HUES48 (cell line): ENCODE measurements at regions not wholly inside any gene's neighbourhood (a gene's known extent, or its start where the extent isn't known, plus 50 kb on each side); places are given as distances from the start of the nearest gene placed in this dataset.
"Not testable (repeated sequence)": the region's sequence is repeated elsewhere in the genome, so short reads cannot be mapped to it uniquely, and the experiment has no call there.

Experiments
- H3K27ac ChIP-seq: one replicate; pipeline ENCODE4 v1.7.0; 2013; ENCODE audit warnings: low read depth, low read length, inconsistent platforms
- H3K27me3 ChIP-seq: 2 replicates; pipeline ENCODE4 v1.6.1; 2013; ENCODE audit warnings: mild to moderate bottlenecking, low read length; ENCODE audit not compliant: control insufficient read depth, insufficient read depth
- H3K36me3 ChIP-seq: 2 replicates; pipeline ENCODE4 v1.6.1; 2013; ENCODE audit warnings: low read length; ENCODE audit not compliant: control insufficient read depth, insufficient read depth
- H3K4me1 ChIP-seq: 2 replicates; pipeline ENCODE4 v1.6.1; 2013; ENCODE audit warnings: mild to moderate bottlenecking, low read length; ENCODE audit not compliant: control insufficient read depth, insufficient read depth
- H3K4me3 ChIP-seq: 2 replicates; pipeline ENCODE4 v1.5.1; 2013; ENCODE audit warnings: mild to moderate bottlenecking, low read depth, low read length
- H3K9ac ChIP-seq: 2 replicates; pipeline ENCODE4 v1.6.1; 2013; ENCODE audit warnings: mild to moderate bottlenecking, low read depth, low read length, moderate library complexity
- H3K9me3 ChIP-seq: 2 replicates; pipeline ENCODE4 v1.6.1; 2013; ENCODE audit warnings: low read length; ENCODE audit not compliant: control insufficient read depth, insufficient read depth

DNA sequence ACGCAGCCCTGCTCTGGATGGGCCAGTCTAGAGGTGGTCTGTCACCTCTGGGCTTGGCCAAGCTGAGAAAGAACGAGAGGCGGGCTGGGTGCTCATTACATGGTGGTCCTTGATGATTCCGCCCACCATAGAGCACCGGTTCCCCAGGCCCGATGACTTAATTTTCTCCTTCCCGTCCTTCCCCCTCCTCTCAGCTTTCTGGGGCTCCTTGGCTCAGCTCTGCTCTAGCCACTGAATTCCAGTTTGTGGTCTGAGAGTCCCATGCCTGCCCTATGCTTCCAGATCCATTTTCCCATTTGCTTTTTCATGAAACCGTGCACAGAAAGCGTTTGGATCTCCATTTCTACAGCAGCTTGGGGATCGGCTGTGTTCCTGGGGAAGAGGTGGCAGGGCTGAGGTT lies 318.5 kb upstream of the C1orf174 start:
- Histone ChIP-seq H3K27me3 (no peaks in the 10 kb centered on the region), H3K9me3 (peaks cover 93% of the 10 kb centered on the region), H3K4me1 (no peaks in the 10 kb centered on the region), H3K36me3 (no peaks in the 10 kb centered on the region), H3K4me3 (no peak overlapping the region), H3K9ac (no peak overlapping the region), H3K27ac (no peak overlapping the region)

DNA sequence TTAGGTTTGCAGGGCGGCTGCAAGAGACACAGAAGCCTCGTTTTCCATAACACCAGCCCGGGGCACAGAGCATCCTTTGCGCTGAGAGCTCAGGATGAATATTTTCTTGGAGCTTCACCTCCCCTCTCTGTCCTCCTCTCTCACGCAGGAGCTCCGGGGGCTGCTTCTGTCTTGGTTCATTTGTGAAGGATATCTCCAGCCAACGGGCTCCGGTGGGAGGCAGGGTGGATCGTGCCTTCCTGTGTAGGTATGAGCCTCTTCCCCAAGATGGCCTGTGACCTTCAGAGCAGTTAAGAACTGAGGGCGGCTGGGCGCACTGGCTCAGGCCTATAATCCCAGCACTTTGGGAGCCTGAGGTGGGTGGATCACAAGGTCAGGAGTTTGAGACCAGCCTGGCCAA lies 319.0 kb upstream of the C1orf174 start:
- Histone ChIP-seq H3K27ac (no peak overlapping the region), H3K4me1 (no peaks in the 10 kb centered on the region), H3K27me3 (no peaks in the 10 kb centered on the region), H3K36me3 (no peaks in the 10 kb centered on the region), H3K9me3 (peaks cover 93% of the 10 kb centered on the region), H3K4me3 (no peak overlapping the region), H3K9ac (no peak overlapping the region)

DNA sequence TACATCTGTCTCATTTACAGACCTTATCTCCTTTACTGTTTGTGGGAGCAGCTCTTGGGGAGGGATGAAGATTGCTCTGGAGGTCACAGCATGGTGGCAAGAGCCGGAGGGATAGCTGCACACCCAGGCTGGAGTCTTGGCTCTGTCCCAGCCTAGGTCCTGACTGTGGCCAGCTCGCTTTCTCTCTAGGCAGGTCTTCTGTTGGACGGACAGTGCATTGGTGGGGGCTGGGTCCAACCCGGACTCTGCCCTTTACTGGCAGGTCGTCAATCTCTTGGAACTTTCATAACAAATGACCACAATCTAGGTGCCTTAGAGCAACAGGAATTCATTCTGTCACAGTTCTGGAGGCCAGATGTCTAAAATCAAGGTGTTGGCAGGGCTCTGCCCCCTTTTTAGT lies 319.8 kb upstream of the C1orf174 start:
- Histone ChIP-seq H3K27me3 (no peaks in the 10 kb centered on the region), H3K27ac (no peak overlapping the region), H3K9me3 (peaks cover 92% of the 10 kb centered on the region), H3K9ac (no peak overlapping the region), H3K36me3 (no peaks in the 10 kb centered on the region), H3K4me3 (no peak overlapping the region), H3K4me1 (no peaks in the 10 kb centered on the region)

DNA sequence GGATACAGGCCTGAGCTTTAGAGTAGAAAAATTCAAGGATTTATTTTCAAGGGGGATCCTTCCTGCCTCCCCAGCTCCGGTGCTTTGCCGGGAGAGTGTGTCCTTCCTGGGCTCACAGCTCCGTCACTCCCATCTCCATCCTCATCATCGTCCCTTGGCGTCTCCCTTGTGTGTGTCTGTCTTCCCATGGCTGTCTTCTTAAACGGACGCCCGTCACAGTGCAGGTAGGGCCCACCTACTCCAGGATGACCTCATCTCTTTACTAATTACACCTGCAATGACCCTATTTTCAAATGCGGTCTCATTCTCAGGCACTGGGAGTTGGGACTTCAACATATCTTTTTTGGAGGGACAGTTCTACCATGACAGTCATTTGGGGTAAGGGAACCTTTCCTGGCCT lies 320.3 kb upstream of the C1orf174 start:
- peaks cover 91% of the 10 kb centered on the region for H3K9me3 ChIP-seq
- H3K27ac ChIP-seq = no peak overlapping the region
- no peak overlapping the region for H3K9ac ChIP-seq

DNA sequence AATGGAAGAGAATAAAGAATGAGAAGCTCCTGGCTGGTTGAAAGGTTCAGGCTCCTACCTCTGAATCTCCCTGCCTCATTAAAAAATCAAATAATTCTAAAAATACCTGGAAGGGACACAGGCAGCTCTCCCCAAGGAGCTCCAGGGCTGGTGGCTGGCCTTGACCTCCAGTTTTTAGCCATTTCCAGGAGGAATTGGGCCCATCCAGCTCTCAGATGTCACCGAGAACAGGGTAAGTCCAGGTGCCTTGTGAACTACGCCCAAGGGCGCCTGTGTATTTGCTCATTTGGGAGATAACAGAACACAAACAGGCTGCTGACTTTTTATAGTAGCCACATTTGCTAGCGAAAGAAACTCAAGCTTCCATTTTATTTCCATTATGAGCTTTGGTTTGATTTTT lies 321.0 kb upstream of the C1orf174 start:
- no peak overlapping the region for H3K27ac ChIP-seq
- no peak overlapping the region for H3K4me3 ChIP-seq
- no peaks in the 10 kb centered on the region for H3K27me3 ChIP-seq
- no peaks in the 10 kb centered on the region for H3K4me1 ChIP-seq
- H3K9me3 ChIP-seq = peaks cover 86% of the 10 kb centered on the region
- H3K9ac ChIP-seq = no peak overlapping the region
- no peaks in the 10 kb centered on the region for H3K36me3 ChIP-seq

More for the DNA sequence above, 320.3 kb upstream of the C1orf174 start:
- Histone ChIP-seq H3K36me3 (no peaks in the 10 kb centered on the region), H3K4me3 (no peak overlapping the region), H3K27me3 (no peaks in the 10 kb centered on the region), H3K4me1 (no peaks in the 10 kb centered on the region)

DNA sequence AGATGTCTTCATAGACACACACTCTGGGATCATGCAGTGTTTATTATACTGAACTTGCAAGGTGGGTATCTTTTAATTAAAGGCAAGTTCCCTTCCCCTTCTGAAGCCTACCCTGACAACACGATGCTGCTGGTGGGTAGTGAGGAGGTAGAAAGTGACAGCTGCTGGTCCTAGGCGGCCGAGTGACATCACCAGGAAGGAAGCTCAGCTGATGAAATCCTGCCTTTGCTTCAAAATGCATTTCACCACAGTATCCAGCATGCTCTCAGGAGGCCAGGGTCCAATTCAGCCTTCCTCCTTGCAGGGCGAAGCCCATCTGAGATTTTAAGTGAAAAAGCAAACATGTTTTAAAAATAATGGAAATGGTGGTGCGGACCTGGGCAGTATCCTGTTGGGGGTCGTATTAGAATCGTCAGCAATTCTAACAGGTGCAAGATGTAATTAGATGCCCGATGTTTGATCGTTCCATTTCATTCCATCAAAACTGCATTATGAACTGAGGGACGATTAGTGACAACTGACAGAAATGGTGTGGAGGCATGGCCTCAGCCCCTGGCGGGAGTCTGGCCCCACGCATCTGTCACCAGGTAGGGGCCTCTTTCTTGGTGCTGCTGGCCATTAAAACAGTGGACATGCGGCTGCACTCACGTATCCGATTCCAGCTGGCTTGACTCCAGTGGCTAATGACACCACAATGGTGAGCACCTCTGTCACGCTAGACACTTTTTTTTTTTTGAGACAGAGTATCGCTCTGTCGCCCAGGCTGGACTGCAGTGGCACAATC lies 324.8 kb upstream of the C1orf174 start:
- H3K9me3 ChIP-seq = peaks cover 80% of the 10 kb centered on the region
- H3K4me3 ChIP-seq = no peak overlapping the region
- no peak overlapping the region for H3K27ac ChIP-seq
- no peak overlapping the region for H3K9ac ChIP-seq
- H3K36me3 ChIP-seq = no peaks in the 10 kb centered on the region
- H3K27me3 ChIP-seq = no peaks in the 10 kb centered on the region
- H3K4me1 ChIP-seq = no peaks in the 10 kb centered on the region

DNA sequence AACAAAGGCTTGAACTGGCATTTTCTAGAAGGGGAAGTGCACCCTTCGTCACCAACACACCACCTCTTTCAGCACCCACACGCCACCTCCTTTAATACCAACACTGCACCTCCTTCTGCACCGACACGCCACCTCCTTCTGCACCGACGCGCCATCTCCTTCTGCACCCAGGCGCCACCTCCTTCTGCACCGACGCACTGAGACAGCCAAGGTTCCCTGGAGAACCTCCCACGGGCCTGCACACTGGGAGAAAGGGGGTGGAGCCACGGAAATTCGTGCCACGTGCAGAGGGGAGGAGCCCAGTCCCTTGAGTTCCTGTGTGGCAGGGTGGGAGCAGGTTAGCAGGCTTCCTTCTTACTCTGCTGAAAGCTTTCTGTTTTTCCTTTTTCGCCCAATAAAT lies 327.9 kb upstream of the C1orf174 start:
- Histone ChIP-seq H3K4me3 (no peak overlapping the region), H3K9ac (no peak overlapping the region), H3K27ac (no peak overlapping the region), H3K9me3 (peaks cover 77% of the 10 kb centered on the region), H3K36me3 (no peaks in the 10 kb centered on the region), H3K4me1 (no peaks in the 10 kb centered on the region), H3K27me3 (no peaks in the 10 kb centered on the region)

DNA sequence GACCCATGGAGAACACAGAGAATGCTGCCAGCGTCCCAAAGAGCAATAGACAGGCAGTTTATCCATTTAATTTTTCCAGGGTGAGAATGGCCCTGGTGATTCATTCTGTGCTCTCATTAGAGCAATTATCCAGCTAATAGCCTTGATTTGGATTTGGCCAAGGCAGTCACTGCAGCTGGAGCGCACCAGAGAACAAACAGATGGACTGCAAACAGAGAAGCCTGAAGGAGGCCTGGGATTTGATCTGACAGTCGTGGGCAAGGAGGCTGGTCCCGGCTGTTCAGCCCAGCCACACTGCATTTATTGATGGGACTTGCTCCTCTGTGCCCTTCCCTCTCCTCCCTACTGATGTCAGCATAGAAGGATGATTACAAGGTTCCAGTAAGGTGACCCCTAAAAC lies 353.9 kb upstream of the C1orf174 start:
- H3K27ac ChIP-seq = no peak overlapping the region
- H3K4me3 ChIP-seq = no peak overlapping the region
- no peaks in the 10 kb centered on the region for H3K27me3 ChIP-seq
- H3K36me3 ChIP-seq = no peaks in the 10 kb centered on the region
- H3K9ac ChIP-seq = no peak overlapping the region
- H3K9me3 ChIP-seq = peaks cover 94% of the 10 kb centered on the region
- H3K4me1 ChIP-seq = no peaks in the 10 kb centered on the region

DNA sequence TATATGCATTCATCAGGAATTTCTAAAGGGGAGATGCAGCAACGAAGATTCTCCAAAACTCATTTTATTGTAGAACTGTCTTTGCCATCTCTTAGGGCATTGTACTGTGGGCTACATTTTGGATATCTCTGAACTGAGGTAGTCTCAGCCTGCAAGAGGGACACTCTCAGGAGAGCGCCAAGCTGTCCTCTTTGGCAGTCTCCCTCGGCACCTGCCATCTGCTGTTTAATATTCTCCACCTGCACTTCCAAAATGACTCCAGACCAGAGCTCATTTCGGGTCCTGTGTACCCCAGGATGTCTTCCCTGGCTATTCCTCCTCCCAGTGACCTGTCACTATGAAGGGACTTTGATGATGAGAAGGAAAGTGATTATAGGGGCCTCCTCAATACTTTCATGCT lies 356.3 kb upstream of the C1orf174 start:
- H3K36me3 ChIP-seq = no peaks in the 10 kb centered on the region
- H3K4me3 ChIP-seq = no peak overlapping the region
- no peak overlapping the region for H3K9ac ChIP-seq
- H3K27ac ChIP-seq = no peak overlapping the region
- H3K4me1 ChIP-seq = no peaks in the 10 kb centered on the region
- H3K27me3 ChIP-seq = no peaks in the 10 kb centered on the region
- H3K9me3 ChIP-seq = peaks cover 95% of the 10 kb centered on the region

DNA sequence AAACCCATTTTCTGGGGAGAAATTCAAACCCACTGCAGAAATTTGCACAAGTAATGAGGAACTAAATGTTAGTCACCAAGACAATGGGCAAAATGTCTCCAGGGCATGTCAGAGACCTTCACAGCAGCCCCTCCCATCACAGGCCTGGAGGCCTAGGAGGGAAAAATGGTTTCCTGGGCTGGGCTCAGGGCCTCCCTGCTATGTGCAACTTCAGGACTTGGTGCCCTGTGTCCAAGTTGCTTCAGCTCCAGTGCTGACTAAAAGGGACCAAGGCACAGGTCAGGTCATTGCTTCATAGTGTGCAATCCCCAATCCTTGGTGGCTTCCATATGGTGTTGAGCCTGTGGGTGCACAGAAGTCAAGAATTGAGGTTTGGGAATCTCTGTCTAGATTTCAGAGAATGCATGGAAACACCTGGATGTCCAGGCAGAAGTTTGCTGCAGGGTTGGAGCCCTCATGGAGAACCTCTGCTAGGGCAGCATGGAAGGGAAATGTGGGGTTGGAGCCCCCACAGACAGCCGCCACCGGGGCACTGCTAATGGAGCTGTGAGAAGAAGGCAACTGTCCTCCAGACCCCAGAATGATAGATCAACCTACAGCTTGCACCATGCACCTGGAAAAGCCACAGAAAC lies 358.2 kb upstream of the C1orf174 start:
- H3K27me3 ChIP-seq, H3K36me3 ChIP-seq, H3K27ac ChIP-seq, H3K4me3 ChIP-seq, H3K9ac ChIP-seq, H3K4me1 ChIP-seq: not testable (repeated sequence)
- H3K9me3 ChIP-seq = peaks cover 95% of the 10 kb centered on the region

DNA sequence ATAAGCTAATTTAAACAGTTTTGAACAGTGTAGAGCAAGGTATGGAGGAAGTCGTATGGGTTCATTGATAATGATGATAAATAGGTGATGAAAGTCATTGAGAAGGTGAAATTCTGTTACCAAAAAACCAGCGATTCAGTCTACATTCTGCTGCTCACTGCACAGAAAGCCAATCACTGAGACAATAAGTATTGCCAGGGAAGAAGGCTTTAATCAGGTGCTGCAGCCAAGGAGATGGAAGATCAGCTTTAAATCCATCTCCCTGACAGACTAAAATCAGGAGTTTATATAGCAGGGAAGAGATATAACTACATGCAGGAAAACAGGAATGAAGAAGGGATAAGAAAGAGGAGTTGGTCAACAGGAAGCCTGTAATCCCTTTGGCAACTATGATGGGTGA lies 361.3 kb upstream of the C1orf174 start:
- H3K9ac ChIP-seq = no peak overlapping the region
- H3K9me3 ChIP-seq = peaks cover 96% of the 10 kb centered on the region
- H3K36me3 ChIP-seq = no peaks in the 10 kb centered on the region
- no peaks in the 10 kb centered on the region for H3K4me1 ChIP-seq
- H3K27ac ChIP-seq = no peak overlapping the region
- no peaks in the 10 kb centered on the region for H3K27me3 ChIP-seq
- H3K4me3 ChIP-seq = no peak overlapping the region
